ENCODE measurements at regions not wholly inside any gene's neighbourhood (a gene's known extent, or its start where the extent isn't known, plus 50 kb on each side); places are given as distances from the start of the nearest gene placed in this dataset.

DNA sequence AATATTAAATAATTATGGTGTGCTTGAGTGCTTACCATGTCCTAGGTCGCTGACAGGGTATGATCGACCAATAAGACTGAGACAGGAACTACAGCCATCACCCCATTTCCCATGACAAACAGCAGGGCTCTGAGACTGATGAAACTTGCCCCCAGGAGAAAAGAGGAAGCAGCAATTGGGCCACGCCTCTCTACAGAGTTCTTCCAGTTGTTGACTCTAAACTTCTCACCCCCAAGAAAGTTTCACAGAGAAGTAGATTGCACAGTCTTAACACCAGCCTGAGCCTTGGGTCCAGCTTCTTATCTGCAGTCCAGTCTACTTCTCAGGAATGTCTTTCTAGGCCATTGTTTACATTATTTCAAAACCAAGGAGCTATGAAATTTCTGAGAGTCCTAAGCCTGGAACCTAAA lies 182.2 kb upstream of the ANKRD55 start (continued):
- TF ChIP-seq SIN3A (IDR thresholded peaks at IDR 0.05; ENCODE audit: borderline replicate concordance in 2 of 2, control insufficient read depth in 1 of 2, low read depth in 2 of 2, low read length in 2 of 2) (no peak), TAL1 (IDR thresholded peaks at IDR 0.05) (peak; percentile 68), ZNF583 (CRISPR knock-in tag; IDR thresholded peaks at IDR 0.05) (no peak), ZNF830 (CRISPR knock-in tag; IDR thresholded peaks at IDR 0.05) (no peak), ATF7 (IDR thresholded peaks at IDR 0.05) (peak; percentile 70; the same call in 1 of the 2 replicates), TCF3 (CRISPR knock-in tag; IDR thresholded peaks at IDR 0.05) (peak; percentile 80), SLC30A9 (CRISPR knock-in tag; IDR thresholded peaks at IDR 0.05) (no peak), ZEB2 (IDR thresholded peaks at IDR 0.05) (0 out of 2 replicates have a peak, but pooled peaks have one; percentile 31), JUN (IDR thresholded peaks at IDR 0.05; ENCODE audit: borderline replicate concordance, low read depth, low read length) (0 out of 2 replicates have a peak, but pooled peaks have one; percentile 17), JUN (CRISPR knock-in tag; IDR thresholded peaks at IDR 0.05; ENCODE audit: borderline replicate concordance) (no peak), TGIF2 (CRISPR knock-in tag; IDR thresholded peaks at IDR 0.05) (no peak), ELF1 (tag; IDR thresholded peaks at IDR 0.05) (0 out of 2 replicates have a peak, but pooled peaks have one; percentile 15), NFIX (CRISPR knock-in tag; IDR thresholded peaks at IDR 0.05; ENCODE audit: low read depth) (no peak), NFATC3 (IDR thresholded peaks at IDR 0.05) (no peak), SMARCC2 (IDR thresholded peaks at IDR 0.05; ENCODE audit: low read depth) (peak; percentile 70; the same call in 1 of the 2 replicates), NRF1 (conservative IDR thresholded peaks at IDR 0.05 in 1 of 2, IDR thresholded peaks at IDR 0.05 in 1 of 2) (peak in 1 of 2 experiments; percentile 10; a peak in 1 of 4 replicates), ZNF184 (CRISPR knock-in tag; IDR thresholded peaks at IDR 0.05) (no peak)

Measured in K562 (cell line).